Stimulated activated CD4-positive, alpha-beta T cell treated with anti-CD3 and anti-CD28 coated beads, TNF-alpha, amount 100 ng/mL, for 48 hours (primary cell): ENCODE measurements at regions not wholly inside any gene's neighbourhood (a gene's known extent, or its start where the extent isn't known, plus 50 kb on each side); places are given as distances from the start of the nearest gene placed in this dataset.
"Not testable (repeated sequence)": the region's sequence is repeated elsewhere in the genome, so short reads cannot be mapped to it uniquely, and the experiment has no call there.

Experiments
- DNase-seq, 3 donors: peaks; one replicate each; pipeline ENCODE4 v3.0.0-alpha.2; 2020; ENCODE audit warnings: low read depth in 3 of 3

- not testable (repeated sequence) for DNase-seq
These were observed 84.2 kb upstream of the ADORA2B start for GRCh38 chr17:15860774-15861173.

- not testable (repeated sequence) for DNase-seq
These were observed 80.9 kb upstream of the ADORA2B start for GRCh38 chr17:15864061-15864460.

- not testable (repeated sequence) for DNase-seq
These were observed 80.5 kb upstream of the ADORA2B start for GRCh38 chr17:15864472-15864871.

GRCh38 chr17:15866015-15866414, 78.9 kb upstream of the ADORA2B start:
- not testable (repeated sequence) for DNase-seq

DNA sequence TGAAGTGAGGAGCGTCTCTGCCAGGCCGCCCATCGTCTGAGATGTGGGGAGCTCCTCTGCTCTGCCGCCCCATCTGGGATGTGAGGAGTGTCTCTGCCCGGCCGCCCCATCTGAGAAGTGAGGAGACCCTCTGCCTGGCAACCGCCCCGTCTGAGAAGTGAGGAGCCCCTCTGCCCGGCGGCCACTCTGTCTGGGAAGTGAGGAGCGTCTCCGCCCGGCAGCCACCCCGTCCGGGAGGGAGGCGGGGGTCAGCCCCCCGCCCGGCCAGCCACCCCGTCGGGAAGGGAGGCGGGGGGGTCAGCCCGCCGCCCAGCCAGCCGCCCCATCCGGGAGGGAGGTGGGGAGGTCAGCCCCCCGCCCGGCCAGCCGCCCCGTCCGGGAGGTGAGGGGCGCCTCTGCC, 77.6 kb upstream of the ADORA2B start:
- DNase-seq = not testable (repeated sequence)

DNA sequence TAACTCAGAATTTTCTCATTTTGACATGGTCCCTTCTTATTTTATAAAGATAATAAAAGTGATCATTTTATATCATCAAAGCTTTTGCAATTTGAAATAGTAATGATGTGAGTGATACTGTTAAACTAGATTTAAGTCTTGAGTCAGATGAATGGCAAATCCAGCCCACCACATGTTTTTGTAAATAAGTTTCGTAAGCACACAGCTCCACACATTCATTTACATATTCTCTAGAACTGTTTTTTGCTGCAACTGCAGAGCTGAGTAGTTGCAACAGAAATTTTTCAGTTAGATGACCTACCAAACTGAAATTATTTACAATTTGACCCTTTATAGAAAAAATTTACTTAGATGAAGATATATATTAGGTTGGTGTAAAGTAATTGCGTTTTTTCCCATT, 75.1 kb upstream of the ADORA2B start:
- DNase-seq = not testable (repeated sequence)

- not testable (repeated sequence) for DNase-seq
These were observed 72.3 kb upstream of the ADORA2B start for GRCh38 chr17:15872677-15873076.

DNA sequence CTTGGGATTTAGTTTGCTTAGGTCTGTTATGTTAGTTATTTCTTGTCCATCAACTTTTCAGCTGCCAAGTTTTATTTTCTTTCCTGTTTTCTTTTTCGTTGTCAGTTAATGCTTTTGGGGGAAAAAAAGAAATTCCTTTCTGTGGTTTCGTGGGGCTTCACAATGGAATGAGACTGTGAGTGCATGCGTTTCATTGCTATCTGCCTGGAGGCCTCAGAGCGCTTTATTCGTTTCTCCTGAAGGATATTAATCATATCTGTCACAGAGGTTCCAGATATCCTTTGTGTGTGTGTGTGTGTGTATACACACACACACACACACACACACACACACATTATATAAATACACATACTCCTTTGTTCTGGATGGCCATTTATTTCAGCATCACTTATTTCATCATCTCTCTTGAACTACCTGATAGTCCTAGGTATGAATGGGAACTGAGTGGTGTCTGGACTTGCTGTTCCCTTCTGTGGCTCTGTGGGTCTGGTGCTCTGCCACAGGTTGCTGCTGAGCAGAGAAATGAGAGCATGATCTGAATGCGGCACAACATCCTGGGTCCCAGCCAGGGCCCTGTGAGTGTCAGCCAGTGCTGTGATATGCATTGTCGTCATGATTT, 66.9 kb upstream of the ADORA2B start:
- DNase-seq = not testable (repeated sequence)

DNA sequence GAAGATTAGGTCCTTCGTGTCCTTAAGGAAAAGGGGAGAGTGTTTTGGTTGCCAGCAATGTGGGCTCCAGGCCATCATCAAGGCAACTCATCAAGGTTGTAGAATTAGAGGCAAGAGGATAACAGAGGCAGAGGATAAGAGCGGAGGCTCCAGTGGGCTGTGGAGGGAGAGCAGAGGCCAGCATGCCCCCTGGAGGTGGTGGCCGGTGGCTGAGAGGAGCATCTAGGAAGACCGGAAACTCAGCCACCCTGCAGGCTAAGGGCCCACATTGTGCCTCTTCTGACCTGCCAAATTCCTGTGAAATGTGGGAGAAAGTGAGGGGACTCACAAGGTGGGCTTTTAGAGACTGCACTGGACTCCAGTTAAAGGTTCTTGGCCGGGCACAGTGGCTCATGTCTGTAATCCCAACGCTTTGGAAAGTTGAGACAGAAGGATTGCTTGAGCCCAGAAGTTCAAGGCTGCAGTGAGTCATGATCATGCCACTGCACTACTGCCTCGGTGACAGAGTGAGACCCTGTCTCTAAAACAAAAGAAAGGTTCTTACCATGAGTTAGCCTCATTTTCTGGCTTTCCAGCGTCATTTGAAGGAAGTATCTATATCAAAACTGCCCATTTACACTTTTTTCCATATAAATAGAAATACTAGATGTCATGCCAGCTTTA, 62.7 kb upstream of the ADORA2B start:
- no peak for DNase-seq

DNA sequence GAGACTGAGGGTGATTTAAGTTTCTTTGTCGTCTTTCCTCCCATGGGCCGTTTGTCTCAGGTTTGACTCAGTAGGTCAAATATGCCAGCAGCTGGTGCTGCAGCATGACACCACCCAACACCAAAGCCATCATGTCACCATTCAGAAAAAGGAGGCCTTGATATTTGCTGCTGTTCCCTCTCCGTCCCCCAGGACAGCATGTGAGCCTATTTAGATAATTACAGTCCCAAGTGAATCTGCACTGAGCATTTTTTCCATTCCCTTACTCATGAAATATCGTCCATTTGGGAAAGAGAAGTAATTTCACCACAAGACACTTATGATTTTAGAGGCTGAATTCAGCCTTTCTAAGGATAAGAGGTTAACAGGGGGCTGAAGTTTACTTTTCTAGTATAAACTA, 62.2 kb upstream of the ADORA2B start:
- no peak for DNase-seq

- no peak for DNase-seq
These were observed 61.3 kb upstream of the ADORA2B start for GRCh38 chr17:15883617-15884111.

DNA sequence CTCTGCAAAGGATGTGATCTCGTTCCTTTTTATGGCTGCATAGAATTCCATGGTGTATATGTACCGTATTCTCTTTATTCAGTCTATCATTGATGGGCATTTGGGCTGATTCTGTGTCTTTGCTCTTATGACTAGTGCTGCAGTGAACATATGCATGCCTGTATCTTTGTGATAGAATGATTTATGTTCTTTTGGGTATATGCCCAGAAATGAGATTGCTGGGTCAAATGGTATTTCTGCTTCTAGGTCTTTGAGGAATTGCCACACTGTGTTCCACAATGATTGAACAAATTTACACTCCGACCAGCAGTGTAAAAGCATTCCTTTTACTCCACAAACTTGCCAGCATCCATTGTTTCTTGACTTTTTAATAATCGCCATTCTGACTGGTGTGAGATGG, 60.2 kb upstream of the ADORA2B start:
- no peak for DNase-seq

- DNase-seq = no peak
These were observed 59.2 kb upstream of the ADORA2B start for GRCh38 chr17:15885770-15886169.

DNA sequence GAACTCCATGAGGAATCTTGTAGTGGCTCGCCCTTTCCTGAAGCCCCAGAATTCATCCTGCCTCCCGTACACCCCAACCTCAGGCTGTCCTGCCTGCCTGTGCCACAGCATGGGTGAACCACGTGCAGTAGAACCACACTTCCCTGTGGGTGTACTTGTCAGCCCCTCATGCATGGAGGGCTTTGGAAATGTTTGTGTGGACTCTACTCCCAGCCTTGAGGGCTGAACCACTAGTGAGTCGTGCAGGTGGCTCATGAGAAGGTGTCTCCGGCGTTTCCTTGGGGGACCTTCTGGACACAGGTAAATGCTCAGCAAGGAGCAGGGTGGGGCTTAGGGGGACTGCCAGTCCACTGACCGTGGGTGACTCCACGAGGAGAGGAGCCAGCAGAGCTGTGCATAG, 58.7 kb upstream of the ADORA2B start:
- DNase-seq = no peak

DNA sequence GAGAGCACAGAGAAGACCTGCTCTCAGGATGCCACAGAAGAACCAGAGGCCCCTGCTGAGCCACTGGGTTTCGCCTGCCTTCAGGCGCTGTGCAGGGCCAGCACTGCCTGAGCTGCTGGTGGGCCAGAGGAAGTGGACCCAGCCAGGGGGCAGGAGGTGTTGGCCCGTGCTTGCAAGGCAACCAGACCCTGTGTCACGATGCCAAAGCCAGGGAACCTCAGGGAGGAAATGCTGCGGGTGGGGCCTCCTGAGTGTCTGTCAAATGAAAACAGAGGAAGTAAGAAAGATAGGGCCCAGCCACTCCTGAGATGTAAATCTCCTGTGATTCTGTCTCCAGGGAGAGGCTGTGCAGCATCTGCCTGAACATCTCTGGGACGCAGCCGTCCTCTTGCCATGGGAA, 58.1 kb upstream of the ADORA2B start:
- no peak for DNase-seq

DNA sequence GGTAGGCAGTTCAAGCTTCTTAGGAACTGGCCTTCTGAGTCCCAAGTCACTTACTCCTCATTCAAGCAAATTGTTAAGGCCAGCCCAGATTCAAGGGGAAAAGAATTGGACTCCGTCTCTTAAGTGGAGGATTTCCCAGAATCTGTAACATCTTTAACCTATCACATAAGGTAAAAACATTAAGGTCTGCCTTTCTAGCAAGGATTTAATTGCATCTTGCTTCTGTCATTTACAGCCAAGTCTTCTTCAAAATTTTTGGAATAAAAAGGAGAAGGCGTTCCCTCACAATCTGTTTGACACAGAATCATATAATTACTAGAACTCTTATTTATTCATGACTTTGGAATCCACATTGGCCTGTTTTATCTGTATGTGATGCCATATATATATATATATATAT, 56.5 kb upstream of the ADORA2B start:
- no peak for DNase-seq

DNA sequence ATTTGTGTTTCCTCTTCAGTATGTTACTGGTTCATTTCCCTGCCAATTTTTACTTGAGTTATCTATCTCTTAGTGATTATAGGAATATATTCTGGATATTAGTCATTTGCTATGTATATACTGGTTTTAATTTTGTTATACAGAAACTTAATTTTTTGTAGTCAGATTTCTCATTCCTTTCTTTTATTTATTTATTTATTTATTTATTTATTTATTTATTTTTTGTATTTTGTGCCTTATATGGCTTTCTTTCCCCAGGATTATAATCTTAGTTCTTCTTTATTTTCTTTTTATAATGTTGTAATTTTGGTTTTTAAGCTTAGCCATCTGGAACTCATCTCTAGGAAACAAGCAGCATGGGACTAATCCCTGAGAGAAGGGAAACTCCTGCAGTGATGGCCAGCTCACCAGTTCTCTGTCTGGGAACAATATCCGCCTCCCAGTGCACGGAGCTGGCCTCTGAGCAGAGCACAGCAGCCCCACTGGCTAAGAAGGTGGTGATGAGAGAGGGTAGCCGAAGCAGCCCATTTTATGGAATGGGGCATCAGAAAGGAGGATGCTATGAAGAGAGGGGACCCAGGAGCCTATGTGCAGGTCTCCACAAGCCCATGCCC, 54.5 kb upstream of the ADORA2B start:
- no peak for DNase-seq

- no peak for DNase-seq
These were observed 53.6 kb upstream of the ADORA2B start for GRCh38 chr17:15891318-15891717.

- no peak for DNase-seq
These were observed 52.7 kb upstream of the ADORA2B start for GRCh38 chr17:15892244-15892643.

DNA sequence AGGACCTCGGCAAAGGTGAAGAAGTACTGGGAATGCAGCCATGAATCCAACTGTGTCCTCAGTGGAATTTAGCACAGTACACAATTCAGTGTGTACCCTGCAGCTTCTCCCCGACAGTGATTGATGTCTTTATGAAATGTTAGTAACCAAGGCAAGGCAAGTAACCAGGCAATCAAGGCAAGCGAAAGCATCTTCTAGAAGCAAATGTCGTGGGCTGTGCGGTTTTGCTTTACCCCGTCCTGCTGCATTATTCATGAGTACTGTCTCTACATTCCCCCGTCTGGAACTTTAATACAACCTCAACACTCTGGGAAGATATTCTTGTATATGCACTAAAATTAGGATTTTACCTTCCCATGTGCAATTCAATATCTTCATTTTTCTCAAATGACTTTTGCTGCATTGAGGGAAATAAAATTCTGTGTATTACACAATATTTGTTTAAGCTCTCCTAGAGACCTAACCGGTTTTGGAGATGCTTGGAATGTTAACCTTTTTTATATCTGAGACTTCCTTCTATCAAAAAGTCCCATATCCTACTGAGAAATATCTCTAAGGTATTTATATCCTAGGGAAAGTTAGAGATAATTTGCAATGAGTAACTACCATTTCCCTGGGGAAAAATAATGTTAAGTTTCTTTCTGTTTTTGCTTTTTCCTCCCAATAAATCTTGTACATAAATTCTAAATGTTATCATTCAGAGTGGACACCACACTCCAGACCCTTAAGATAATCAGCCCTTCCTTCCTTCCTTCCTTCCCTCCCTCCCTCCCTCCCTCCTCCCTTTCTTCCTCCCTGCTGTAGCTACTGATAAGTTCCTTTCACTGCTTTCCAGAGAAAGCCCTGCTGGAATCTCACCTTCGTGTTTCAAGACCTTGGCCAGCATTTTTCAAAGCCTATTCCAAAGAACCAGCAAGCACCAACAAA, 51.9 kb upstream of the ADORA2B start:
- DNase-seq = no peak

DNA sequence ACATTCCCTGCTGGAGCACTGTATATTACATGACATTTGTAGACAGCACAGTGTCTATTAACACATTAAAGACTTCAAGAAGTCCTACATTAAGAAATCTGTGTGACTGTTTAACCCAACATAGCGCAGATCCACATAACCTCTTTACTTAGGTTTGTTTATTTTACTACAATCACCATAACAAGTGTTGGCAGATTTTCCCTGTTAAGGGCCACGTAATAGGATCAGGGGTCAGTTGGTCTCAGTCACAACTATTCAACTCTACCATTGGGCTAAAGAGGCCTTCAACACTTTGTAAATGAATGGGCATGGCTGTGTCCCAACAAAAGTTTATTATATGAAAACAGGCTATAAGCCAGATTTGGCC, 51.3 kb upstream of the ADORA2B start:
- no peak for DNase-seq

- no peak for DNase-seq
These were observed 50.7 kb upstream of the ADORA2B start for GRCh38 chr17:15894258-15894657.
